ENCODE measurements at regions not wholly inside any gene's neighbourhood (a gene's known extent, or its start where the extent isn't known, plus 50 kb on each side); places are given as distances from the start of the nearest gene placed in this dataset.

DNA sequence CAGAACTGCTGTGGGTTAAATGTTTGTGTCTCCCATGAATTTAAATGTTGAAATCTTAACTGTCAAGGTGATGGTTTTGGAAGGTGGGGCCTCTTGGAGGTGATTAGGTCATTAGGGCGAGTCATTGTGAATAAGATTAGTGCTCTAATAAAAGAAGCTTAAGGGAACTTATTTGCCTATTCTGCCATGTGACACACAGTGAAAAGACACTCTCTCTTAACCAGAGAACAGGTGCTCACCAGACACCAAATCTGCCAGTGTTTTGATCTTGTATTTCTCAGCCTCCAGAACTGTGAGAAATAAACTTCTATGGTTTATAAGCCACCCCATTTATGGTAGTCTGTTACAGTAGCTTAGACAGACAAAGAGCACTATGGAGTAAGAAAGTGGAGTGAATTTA, 117.9 kb upstream of the SV2C start:
- Mint-ChIP-seq H3K27me3 (ENCODE audit: low read depth) (peaks cover 10% of the 10 kb centered on the region), H3K4me3 (no peak overlapping the region), H3K9me3 (peaks cover 42 to 64% of the 10 kb centered on the region in 2 experiments), H3K36me3 (ENCODE audit: insufficient read depth in 1 of 3, low read depth in 3 of 3) (peaks cover 5 to 21% (median 11%) of the 10 kb centered on the region in 3 experiments), H3K27ac (no peak overlapping the region), H3K4me1 (no peaks in the 10 kb centered on the region)
- no peak overlapping the region for H3K4ac ChIP-seq (ENCODE audit: low read depth, low read length)
- H3K9ac ChIP-seq (ENCODE audit: extremely low read depth, insufficient read length, low read length): no peak overlapping the region
- H3K14ac ChIP-seq (ENCODE audit: insufficient read depth, low read length): no peak overlapping the region
- no peaks in the 10 kb centered on the region for H3K79me2 ChIP-seq (ENCODE audit: insufficient read depth, low read length)
- no peak overlapping the region for H3K18ac ChIP-seq (ENCODE audit: insufficient read length, low read depth, low read length)
- H2BK120ac ChIP-seq (ENCODE audit: low read depth, low read length, poor library complexity, severe bottlenecking): no peak overlapping the region
- no peak overlapping the region for H3K4me2 ChIP-seq (ENCODE audit: insufficient read depth, insufficient read length, low read length)
- no peak overlapping the region for H3K23ac ChIP-seq (ENCODE audit: insufficient read length, low read depth, low read length)
- H4K91ac ChIP-seq (ENCODE audit: insufficient read length, low read depth, low read length): no peak overlapping the region
- H3K4me1 ChIP-seq (ENCODE audit: insufficient read depth, low read length): no peaks in the 10 kb centered on the region
- TF ChIP-seq, protein P1, sequence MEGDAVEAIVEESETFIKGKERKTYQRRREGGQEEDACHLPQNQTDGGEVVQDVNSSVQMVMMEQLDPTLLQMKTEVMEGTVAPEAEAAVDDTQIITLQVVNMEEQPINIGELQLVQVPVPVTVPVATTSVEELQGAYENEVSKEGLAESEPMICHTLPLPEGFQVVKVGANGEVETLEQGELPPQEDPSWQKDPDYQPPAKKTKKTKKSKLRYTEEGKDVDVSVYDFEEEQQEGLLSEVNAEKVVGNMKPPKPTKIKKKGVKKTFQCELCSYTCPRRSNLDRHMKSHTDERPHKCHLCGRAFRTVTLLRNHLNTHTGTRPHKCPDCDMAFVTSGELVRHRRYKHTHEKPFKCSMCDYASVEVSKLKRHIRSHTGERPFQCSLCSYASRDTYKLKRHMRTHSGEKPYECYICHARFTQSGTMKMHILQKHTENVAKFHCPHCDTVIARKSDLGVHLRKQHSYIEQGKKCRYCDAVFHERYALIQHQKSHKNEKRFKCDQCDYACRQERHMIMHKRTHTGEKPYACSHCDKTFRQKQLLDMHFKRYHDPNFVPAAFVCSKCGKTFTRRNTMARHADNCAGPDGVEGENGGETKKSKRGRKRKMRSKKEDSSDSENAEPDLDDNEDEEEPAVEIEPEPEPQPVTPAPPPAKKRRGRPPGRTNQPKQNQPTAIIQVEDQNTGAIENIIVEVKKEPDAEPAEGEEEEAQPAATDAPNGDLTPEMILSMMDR (conservative IDR thresholded peaks at IDR 0.05): no peak
- H3K79me1 ChIP-seq (ENCODE audit: insufficient read depth, low read depth, low read length, poor library complexity, severe bottlenecking): no peaks in the 10 kb centered on the region
- H3T11ph ChIP-seq (ENCODE audit: low read length): no peak overlapping the region
- no peak overlapping the region for H2BK15ac ChIP-seq (ENCODE audit: low read depth, low read length)
- H2BK5ac ChIP-seq (ENCODE audit: insufficient read length, low read length): no peak overlapping the region
- no peak overlapping the region for H3K27ac ChIP-seq (ENCODE audit: insufficient read length, low read depth, low read length)
- no peaks in the 10 kb centered on the region for H4K20me1 ChIP-seq (ENCODE audit: control insufficient read depth, insufficient read depth, insufficient read length)
- H2BK20ac ChIP-seq (ENCODE audit: low read depth, low read length, poor library complexity, severe bottlenecking): no peak overlapping the region
- DNase-seq: no peak
- no peak overlapping the region for H3K56ac ChIP-seq (ENCODE audit: insufficient read length, low read depth, low read length)
- no CpG with 5 or more reads among the region's 1 CpG for WGBS (ENCODE audit: extremely low coverage, insufficient read length, low lambda C conversion rate)
- no peak overlapping the region for H4K5ac ChIP-seq (ENCODE audit: insufficient read length, low read depth, low read length)
- H4K8ac ChIP-seq (replicated peaks; ENCODE audit: insufficient read length, low read depth, low read length): no peak overlapping the region
- no peak overlapping the region for H2BK12ac ChIP-seq (ENCODE audit: insufficient read length, low read depth, low read length)
- H3K27me3 ChIP-seq (ENCODE audit: insufficient read depth, low read length): no peaks in the 10 kb centered on the region; the same call in 1 of the 2 replicates
- no peak overlapping the region for H2AK5ac ChIP-seq (ENCODE audit: insufficient read length, low read length)
- no peak overlapping the region for H2AFZ ChIP-seq (ENCODE audit: low read length)
- H3K9me3 ChIP-seq (ENCODE audit: control insufficient read depth, low read depth, low read length): peaks cover 4% of the 10 kb centered on the region
- H3K23me2 ChIP-seq (ENCODE audit: insufficient read length, low read depth, low read length, poor library complexity, severe bottlenecking): no peaks in the 10 kb centered on the region

Measured in H9 (cell line).